ENCODE measurements at regions not wholly inside any gene's neighbourhood (a gene's known extent, or its start where the extent isn't known, plus 50 kb on each side); places are given as distances from the start of the nearest gene placed in this dataset.

GRCh38 chr12:43208627-43209026 is 343.4 kb downstream of the ADAMTS20 start:
- intact Hi-C loops (cut with DNase I): no loop called here
- no peak for DNase-seq
- H3K4me1 ChIP-seq (replicated peaks in 1 of 2): no peaks in the 10 kb centered on the region
- no peaks in the 10 kb centered on the region for H3K27me3 ChIP-seq
- WGBS, 4 donors: 60 to 87% (median 65%) methylated on average over 3 of the region's 3 CpGs
- no peak overlapping the region for H3K4me3 ChIP-seq
- TF ChIP-seq POLR2A (IDR thresholded peaks at IDR 0.05): no peak
- TF ChIP-seq CTCF (IDR thresholded peaks at IDR 0.05): no peak
- no peaks in the 10 kb centered on the region for H3K36me3 ChIP-seq (replicated peaks in 1 of 2)
- H3K27ac ChIP-seq: no peak overlapping the region
- no peaks in the 10 kb centered on the region for H3K9me3 ChIP-seq (replicated peaks in 1 of 3)

GRCh38 chr12:43208221-43208620 is 343.8 kb downstream of the ADAMTS20 start:
- Histone ChIP-seq H3K27ac (no peak overlapping the region), H3K9me3 (replicated peaks in 1 of 3) (no peaks in the 10 kb centered on the region), H3K36me3 (replicated peaks in 1 of 2) (no peaks in the 10 kb centered on the region), H3K4me3 (no peak overlapping the region), H3K27me3 (no peaks in the 10 kb centered on the region), H3K4me1 (replicated peaks in 1 of 2) (no peaks in the 10 kb centered on the region)
- WGBS, 4 donors: 82 to 85% (median 83%) methylated on average over 5 of the region's 5 CpGs
- intact Hi-C loops (cut with DNase I): no loop called here
- DNase-seq: no peak
- TF ChIP-seq POLR2A (IDR thresholded peaks at IDR 0.05) (no peak), CTCF (IDR thresholded peaks at IDR 0.05) (no peak)

- no peaks in the 10 kb centered on the region for H3K9me3 ChIP-seq (replicated peaks in 1 of 3)
Observed at GRCh38 chr12:43206396-43206795, 345.6 kb downstream of the ADAMTS20 start.

GRCh38 chr12:43198608-43199007 is 353.4 kb downstream of the ADAMTS20 start:
- WGBS, 4 donors: 82 to 91% (median 85%) methylated on average over 2 of the region's 2 CpGs
- H3K36me3 ChIP-seq (replicated peaks in 1 of 2): no peaks in the 10 kb centered on the region
- H3K9me3 ChIP-seq (replicated peaks in 1 of 3): no peaks in the 10 kb centered on the region
- no peaks in the 10 kb centered on the region for H3K27me3 ChIP-seq
- DNase-seq: no peak
- H3K27ac ChIP-seq: no peak overlapping the region
- H3K4me3 ChIP-seq: no peak overlapping the region
- H3K4me1 ChIP-seq (replicated peaks in 1 of 2): no peaks in the 10 kb centered on the region
- no peak for TF ChIP-seq POLR2A (IDR thresholded peaks at IDR 0.05)
- TF ChIP-seq CTCF (IDR thresholded peaks at IDR 0.05): no peak
- intact Hi-C loops (cut with DNase I): no loop called here

More at GRCh38 chr12:43206396-43206795, 345.6 kb downstream of the ADAMTS20 start:
- H3K36me3 ChIP-seq (replicated peaks in 1 of 2): no peaks in the 10 kb centered on the region
- H3K27ac ChIP-seq: no peak overlapping the region
- no peak overlapping the region for H3K4me3 ChIP-seq
- DNase-seq: no peak
- no peaks in the 10 kb centered on the region for H3K27me3 ChIP-seq
- TF ChIP-seq POLR2A (IDR thresholded peaks at IDR 0.05) (no peak), CTCF (IDR thresholded peaks at IDR 0.05) (no peak)
- intact Hi-C loops (cut with DNase I): no loop called here
- H3K4me1 ChIP-seq (replicated peaks in 1 of 2): no peaks in the 10 kb centered on the region

Measured in adrenal gland (tissue), 9 donors.